T-helper 9 cell (primary cell): ENCODE measurements at regions not wholly inside any gene's neighbourhood (a gene's known extent, or its start where the extent isn't known, plus 50 kb on each side); places are given as distances from the start of the nearest gene placed in this dataset.
A peak's percentile ranks its signal among the peaks of the same experiment; 100 is the strongest.

ENCODE experiments used
- DNase-seq: peaks from one replicate; pipeline ENCODE4 v3.0.0-alpha.2; 2020

GRCh38 chr18:73843455-73843854 lies 304.2 kb downstream of the FBXO15 start:
- no peak for DNase-seq

GRCh38 chr18:73842795-73843394 lies 304.7 kb downstream of the FBXO15 start:
- DNase-seq: peak; percentile 6

GRCh38 chr18:73841661-73842060 lies 306.0 kb downstream of the FBXO15 start:
- no peak for DNase-seq

- no peak for DNase-seq
These were observed 307.2 kb downstream of the FBXO15 start for GRCh38 chr18:73840319-73840945.

- DNase-seq: no peak
These were observed 308.2 kb downstream of the FBXO15 start for GRCh38 chr18:73839441-73839840.

- no peak for DNase-seq
These were observed 309.5 kb downstream of the FBXO15 start for GRCh38 chr18:73838107-73838506.

GRCh38 chr18:73835656-73836364 lies 311.8 kb downstream of the FBXO15 start:
- no peak for DNase-seq

- DNase-seq: no peak
These were observed 312.6 kb downstream of the FBXO15 start for GRCh38 chr18:73835039-73835438.

GRCh38 chr18:73831688-73832087 lies 315.9 kb downstream of the FBXO15 start:
- DNase-seq: no peak

- no peak for DNase-seq
These were observed 318.5 kb downstream of the FBXO15 start for GRCh38 chr18:73829146-73829545.

GRCh38 chr18:73827801-73828200 lies 319.8 kb downstream of the FBXO15 start:
- no peak for DNase-seq

- no peak for DNase-seq
These were observed 321.5 kb downstream of the FBXO15 start for GRCh38 chr18:73826098-73826497.

GRCh38 chr18:73824671-73825070 lies 323.0 kb downstream of the FBXO15 start:
- DNase-seq: no peak

GRCh38 chr18:73812423-73812822 lies 335.2 kb downstream of the FBXO15 start:
- DNase-seq: no peak

GRCh38 chr18:73807551-73808192 lies 340.0 kb downstream of the FBXO15 start:
- no peak for DNase-seq

GRCh38 chr18:73805991-73806390 lies 341.6 kb downstream of the FBXO15 start:
- DNase-seq: no peak

- no peak for DNase-seq
These were observed 350.2 kb downstream of the FBXO15 start for GRCh38 chr18:73797419-73797818.

- no peak for DNase-seq
These were observed 354.2 kb downstream of the FBXO15 start for GRCh38 chr18:73793386-73793785.

GRCh38 chr18:73791081-73791480 lies 356.6 kb downstream of the FBXO15 start:
- DNase-seq: no peak

GRCh38 chr18:73790587-73790986 lies 357.0 kb downstream of the FBXO15 start:
- no peak for DNase-seq

GRCh38 chr18:73787316-73787715 lies 360.3 kb downstream of the FBXO15 start:
- no peak for DNase-seq

GRCh38 chr18:73785300-73785699 lies 362.3 kb downstream of the FBXO15 start:
- DNase-seq: no peak

- no peak for DNase-seq
These were observed 362.8 kb downstream of the FBXO15 start for GRCh38 chr18:73784853-73785252.

- DNase-seq: no peak
These were observed 365.2 kb downstream of the FBXO15 start for GRCh38 chr18:73782405-73782804.
